HUES64 (cell line): ENCODE measurements at regions not wholly inside any gene's neighbourhood (a gene's known extent, or its start where the extent isn't known, plus 50 kb on each side); places are given as distances from the start of the nearest gene placed in this dataset.
"Not testable (repeated sequence)": the region's sequence is repeated elsewhere in the genome, so short reads cannot be mapped to it uniquely, and the experiment has no call there.

Experiments
- H3K27ac ChIP-seq: 2 replicates; pipeline ENCODE4 v1.7.0; 2013; ENCODE audit warnings: low read depth, low read length, inconsistent platforms
- H3K27me3 ChIP-seq: 2 replicates; pipeline ENCODE4 v1.6.1; 2013; ENCODE audit warnings: mild to moderate bottlenecking, low read length; ENCODE audit not compliant: insufficient read depth
- H3K36me3 ChIP-seq: 2 replicates; pipeline ENCODE4 v1.6.1; 2013; ENCODE audit warnings: mild to moderate bottlenecking, low read length; ENCODE audit not compliant: insufficient read depth
- H3K4me1 ChIP-seq: 2 replicates; pipeline ENCODE4 v1.6.1; 2013; ENCODE audit warnings: mild to moderate bottlenecking, low read length, moderate library complexity; ENCODE audit not compliant: insufficient read depth
- H3K4me3 ChIP-seq: 2 replicates; pipeline ENCODE4 v1.5.1; 2013; ENCODE audit warnings: mild to moderate bottlenecking, low read length, moderate library complexity
- H3K9ac ChIP-seq: 2 replicates; pipeline ENCODE4 v1.6.1; 2013; ENCODE audit warnings: mild to moderate bottlenecking, low read depth, low read length
- H3K9me3 ChIP-seq: 2 replicates; pipeline ENCODE4 v1.6.1; 2013; ENCODE audit warnings: low read depth, low read length; ENCODE audit not compliant: insufficient read depth
- WGBS: fragments of 150-250, 120-280 bp; methylation state at CpG from one replicate; pipeline ENCODE4 v1.1.7; 2013; ENCODE audit warnings: missing lambda C conversion rate; 5-methylcytosine and 5-hydroxymethylcytosine counted together

DNA sequence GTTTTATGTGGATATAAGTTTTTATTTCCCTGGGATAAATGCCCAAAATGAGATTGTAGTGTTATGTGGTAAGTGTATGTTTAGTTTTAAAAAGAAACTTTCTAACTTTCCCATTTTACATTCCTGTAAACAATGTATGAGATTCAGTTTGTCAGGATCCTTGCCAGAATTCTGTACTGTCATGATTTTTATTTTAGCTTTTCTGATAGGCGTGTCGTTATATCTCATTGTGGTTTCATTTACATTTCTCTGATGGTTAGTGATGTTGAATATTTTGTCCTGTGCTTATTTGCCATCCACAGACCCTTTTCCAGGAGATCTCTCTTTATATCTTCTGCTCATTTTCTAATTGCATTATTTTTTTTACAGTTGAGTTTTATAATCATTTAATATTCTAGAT lies 245.6 kb upstream of the CDH2 start:
- Histone ChIP-seq H3K4me3 (0 out of 2 replicates have a peak overlapping the region, but pooled peaks have one; percentile 1), H3K27me3 (no peaks in the 10 kb centered on the region), H3K36me3 (no peaks in the 10 kb centered on the region), H3K9me3 (peaks cover 7% of the 10 kb centered on the region; the same call in 1 of the 2 replicates), H3K4me1 (no peaks in the 10 kb centered on the region), H3K27ac (no peak overlapping the region), H3K9ac (no peak overlapping the region)
- 100% methylated on average over 2 of the region's 2 CpGs for whole genome bisulfite sequencing

DNA sequence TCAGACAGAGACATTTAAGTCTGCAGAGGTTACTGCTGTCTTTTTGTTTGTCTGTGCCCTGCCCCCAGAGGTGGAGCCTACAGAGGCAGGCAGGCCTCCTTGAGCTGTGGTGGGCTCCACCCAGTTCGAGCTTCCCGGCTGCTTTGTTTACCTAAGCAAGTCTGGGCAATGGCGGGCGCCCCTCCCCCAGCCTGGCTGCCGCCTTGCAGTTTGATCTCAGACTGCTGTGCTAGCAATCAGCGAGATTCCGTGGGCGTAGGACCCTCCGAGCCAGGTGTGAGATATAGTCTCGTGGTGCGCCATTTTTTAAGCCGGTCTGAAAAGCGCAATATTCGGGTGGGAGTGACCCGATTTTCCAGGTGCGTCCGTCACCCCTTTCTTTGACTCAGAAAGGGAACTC lies 245.0 kb upstream of the CDH2 start:
- not testable (repeated sequence) for H3K36me3 ChIP-seq, H3K4me3 ChIP-seq, H3K4me1 ChIP-seq, H3K9me3 ChIP-seq, H3K9ac ChIP-seq, H3K27me3 ChIP-seq, H3K27ac ChIP-seq
- 61% methylated on average over 14 of the region's 17 CpGs for WGBS

DNA sequence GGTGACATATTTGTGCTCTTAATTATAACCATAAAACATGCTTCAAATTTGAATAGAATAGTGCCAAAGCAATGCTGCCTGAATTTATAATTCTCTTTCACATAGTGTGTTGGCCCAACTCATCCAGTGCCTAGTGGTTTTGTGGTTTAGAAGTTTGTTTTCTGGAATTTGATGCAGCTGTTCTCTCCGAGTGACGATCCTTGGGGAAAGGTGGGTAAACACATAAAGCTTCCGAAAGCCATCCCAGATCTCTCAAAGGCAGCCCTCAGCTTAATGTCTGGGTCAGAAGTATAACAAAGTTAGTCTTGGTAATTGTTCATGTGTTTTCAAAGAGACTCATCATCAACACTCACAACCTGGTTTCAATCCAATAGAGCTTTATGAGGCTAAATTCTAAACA lies 235.6 kb upstream of the CDH2 start:
- no peaks in the 10 kb centered on the region for H3K27me3 ChIP-seq
- H3K27ac ChIP-seq = no peak overlapping the region
- WGBS = 95% methylated on average over 3 of the region's 3 CpGs
- no peaks in the 10 kb centered on the region for H3K9me3 ChIP-seq
- no peak overlapping the region for H3K9ac ChIP-seq
- no peak overlapping the region for H3K4me3 ChIP-seq
- H3K36me3 ChIP-seq = no peaks in the 10 kb centered on the region
- H3K4me1 ChIP-seq = no peaks in the 10 kb centered on the region

DNA sequence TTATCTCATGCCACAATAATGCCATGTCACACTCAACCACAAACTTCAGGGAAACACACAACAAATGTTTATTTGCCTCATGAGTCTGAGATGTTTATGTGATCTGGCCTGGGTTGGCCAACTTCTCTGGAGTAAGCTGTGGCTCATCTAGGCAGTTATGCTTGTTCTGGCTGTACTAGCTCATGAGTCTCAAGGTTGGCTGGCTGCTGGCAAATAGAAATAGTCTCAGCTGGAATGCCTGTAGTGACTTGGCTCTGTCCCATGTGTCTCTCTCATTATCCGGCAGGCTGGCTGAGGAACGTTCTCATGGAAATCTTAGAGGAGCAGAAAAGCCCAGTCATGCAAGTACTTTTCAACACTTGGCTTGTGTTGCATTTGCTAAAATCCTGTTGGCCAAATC lies 234.9 kb upstream of the CDH2 start:
- 93% methylated on average over 2 of the region's 2 CpGs for WGBS
- Histone ChIP-seq H3K9ac (no peak overlapping the region), H3K36me3 (no peaks in the 10 kb centered on the region), H3K4me1 (no peaks in the 10 kb centered on the region), H3K4me3 (no peak overlapping the region), H3K27ac (no peak overlapping the region), H3K27me3 (no peaks in the 10 kb centered on the region), H3K9me3 (no peaks in the 10 kb centered on the region)

DNA sequence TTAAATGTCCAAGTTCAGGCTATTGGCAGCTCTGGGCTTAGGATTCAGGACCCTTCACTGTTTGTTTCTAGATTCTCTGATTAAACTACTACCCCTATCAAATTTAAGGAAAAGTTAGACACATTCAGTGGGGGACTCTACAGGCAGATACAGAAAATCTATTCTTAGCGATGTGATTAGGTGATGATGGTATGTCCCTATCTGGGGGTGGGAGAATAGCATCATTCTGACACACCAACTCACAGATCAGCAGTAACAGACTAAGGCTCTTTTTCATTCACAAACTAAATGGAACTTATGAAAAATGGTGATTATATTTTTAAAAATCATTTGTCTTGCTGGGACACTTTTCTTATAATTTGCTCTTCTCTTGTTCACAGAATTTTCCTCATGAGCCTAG lies 232.9 kb upstream of the CDH2 start:
- H3K36me3 ChIP-seq = no peaks in the 10 kb centered on the region
- H3K27me3 ChIP-seq = no peaks in the 10 kb centered on the region
- no peak overlapping the region for H3K4me3 ChIP-seq
- no peaks in the 10 kb centered on the region for H3K9me3 ChIP-seq
- no peak overlapping the region for H3K27ac ChIP-seq
- no CpG with 5 or more reads among the region's 1 CpG for WGBS
- H3K4me1 ChIP-seq = no peaks in the 10 kb centered on the region
- no peak overlapping the region for H3K9ac ChIP-seq

GRCh38 chr18:28408528-28408927 lies 231.6 kb upstream of the CDH2 start:
- Histone ChIP-seq H3K27ac (no peak overlapping the region), H3K9me3 (no peaks in the 10 kb centered on the region), H3K9ac (no peak overlapping the region), H3K4me3 (no peak overlapping the region), H3K27me3 (no peaks in the 10 kb centered on the region), H3K4me1 (no peaks in the 10 kb centered on the region), H3K36me3 (no peaks in the 10 kb centered on the region)
- 91% methylated on average over 2 of the region's 2 CpGs for WGBS

DNA sequence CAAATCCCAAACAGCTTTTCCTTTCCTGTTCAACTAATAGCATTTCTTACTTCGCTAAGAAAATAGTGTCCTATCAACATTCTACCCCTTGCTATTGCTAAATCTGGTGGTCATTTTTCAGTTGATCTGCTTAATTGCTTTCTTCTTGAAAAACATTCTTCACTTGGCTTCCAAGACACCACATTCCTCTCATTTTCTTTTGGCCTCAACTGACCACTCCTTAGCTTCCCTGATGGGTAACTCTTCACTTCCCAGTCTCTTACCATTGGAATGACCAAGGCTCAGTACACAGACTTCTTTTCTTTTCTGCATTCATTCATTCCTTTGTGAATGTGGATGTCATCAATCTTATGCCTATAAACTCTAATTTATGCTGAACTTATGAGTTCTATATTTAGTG lies 230.8 kb upstream of the CDH2 start:
- no peak overlapping the region for H3K9ac ChIP-seq
- H3K4me3 ChIP-seq = no peak overlapping the region
- H3K27me3 ChIP-seq = no peaks in the 10 kb centered on the region
- H3K9me3 ChIP-seq = no peaks in the 10 kb centered on the region
- H3K36me3 ChIP-seq = no peaks in the 10 kb centered on the region
- 89% methylated on average over 1 of the region's 1 CpG for WGBS
- no peaks in the 10 kb centered on the region for H3K4me1 ChIP-seq
- no peak overlapping the region for H3K27ac ChIP-seq

GRCh38 chr18:28406533-28406932 lies 229.6 kb upstream of the CDH2 start:
- WGBS = 58% methylated on average over 3 of the region's 3 CpGs
- H3K4me3 ChIP-seq = no peak overlapping the region
- no peaks in the 10 kb centered on the region for H3K27me3 ChIP-seq
- H3K9me3 ChIP-seq = no peaks in the 10 kb centered on the region
- H3K27ac ChIP-seq = no peak overlapping the region
- no peaks in the 10 kb centered on the region for H3K36me3 ChIP-seq
- H3K9ac ChIP-seq = no peak overlapping the region
- H3K4me1 ChIP-seq = no peaks in the 10 kb centered on the region

GRCh38 chr18:28404694-28405093 lies 227.8 kb upstream of the CDH2 start:
- WGBS = 93% methylated on average over 1 of the region's 1 CpG

GRCh38 chr18:28399781-28400362 lies 222.9 kb upstream of the CDH2 start:
- H3K27me3 ChIP-seq = no peaks in the 10 kb centered on the region
- no peak overlapping the region for H3K9ac ChIP-seq
- H3K36me3 ChIP-seq = no peaks in the 10 kb centered on the region
- 86% methylated on average over 5 of the region's 5 CpGs for WGBS
- H3K9me3 ChIP-seq = no peaks in the 10 kb centered on the region
- peaks cover 12% of the 10 kb centered on the region; the same call in 1 of the 2 replicates for H3K4me1 ChIP-seq
- H3K4me3 ChIP-seq = no peak overlapping the region
- no peak overlapping the region for H3K27ac ChIP-seq

More at GRCh38 chr18:28404694-28405093, 227.8 kb upstream of the CDH2 start:
- Histone ChIP-seq H3K27ac (no peak overlapping the region), H3K36me3 (no peaks in the 10 kb centered on the region), H3K4me3 (no peak overlapping the region), H3K9ac (no peak overlapping the region), H3K9me3 (no peaks in the 10 kb centered on the region), H3K4me1 (no peaks in the 10 kb centered on the region; the same call in 1 of the 2 replicates), H3K27me3 (no peaks in the 10 kb centered on the region)

GRCh38 chr18:28398471-28398870 lies 221.5 kb upstream of the CDH2 start:
- Histone ChIP-seq H3K27me3 (no peaks in the 10 kb centered on the region), H3K4me3 (no peak overlapping the region), H3K9me3 (no peaks in the 10 kb centered on the region), H3K27ac (no peak overlapping the region), H3K4me1 (peaks cover 12% of the 10 kb centered on the region; the same call in 1 of the 2 replicates), H3K9ac (no peak overlapping the region), H3K36me3 (no peaks in the 10 kb centered on the region)
- WGBS = no CpG with 5 or more reads among the region's 1 CpG

DNA sequence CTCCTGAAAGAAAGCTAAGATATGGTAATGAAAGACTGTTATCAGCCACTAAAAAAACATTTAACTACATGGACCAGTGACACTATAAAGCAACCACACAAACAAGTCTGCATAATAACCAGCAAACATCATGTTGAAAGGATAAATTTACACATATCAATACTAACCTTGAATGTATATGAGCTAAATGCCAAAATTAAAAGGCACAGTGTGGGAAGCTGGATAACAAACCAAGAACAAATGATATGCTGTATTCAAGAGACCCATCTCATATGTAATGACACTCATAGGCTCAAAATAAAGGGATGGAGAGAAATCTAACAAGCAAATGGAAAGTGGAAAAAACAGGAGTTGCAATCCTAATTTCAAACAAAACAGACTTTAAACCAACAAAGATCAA lies 213.1 kb upstream of the CDH2 start:
- no peak overlapping the region for H3K4me3 ChIP-seq

More for the DNA sequence above, 213.1 kb upstream of the CDH2 start:
- H3K4me1 ChIP-seq = no peaks in the 10 kb centered on the region
- H3K27me3 ChIP-seq = no peaks in the 10 kb centered on the region
- H3K9me3 ChIP-seq = 0 out of 2 replicates have a peak, but pooled peaks cover 17% of the 10 kb centered on the region
- no peaks in the 10 kb centered on the region for H3K36me3 ChIP-seq
- no peak overlapping the region for H3K9ac ChIP-seq
- no peak overlapping the region for H3K27ac ChIP-seq
